DMS 273 treated with DMSO at 0.1 percent for 48 hours (cell line): ENCODE measurements at regions not wholly inside any gene's neighbourhood (a gene's known extent, or its start where the extent isn't known, plus 50 kb on each side); places are given as distances from the start of the nearest gene placed in this dataset.
"Not testable (repeated sequence)": the region's sequence is repeated elsewhere in the genome, so short reads cannot be mapped to it uniquely, and the experiment has no call there.

Experiments
- DNase-seq: peaks from one replicate; lab custom pipeline; 2025; lab: John Stamatoyannopoulos, UW

GRCh38 chr3:177249203-177249602, 51.9 kb upstream of the TBL1XR1 start:
- no peak for DNase-seq

- no peak for DNase-seq
Measured at GRCh38 chr3:177250151-177250550, 52.9 kb upstream of the TBL1XR1 start.

GRCh38 chr3:177251755-177252154, 54.5 kb upstream of the TBL1XR1 start:
- DNase-seq = no peak

- DNase-seq = no peak
Measured at GRCh38 chr3:177257006-177257405, 59.7 kb upstream of the TBL1XR1 start.

GRCh38 chr3:177257625-177258024, 60.3 kb upstream of the TBL1XR1 start:
- DNase-seq = no peak

GRCh38 chr3:177262396-177262795, 65.1 kb upstream of the TBL1XR1 start:
- DNase-seq = no peak

- no peak for DNase-seq
Measured at GRCh38 chr3:177263615-177264368, 66.5 kb upstream of the TBL1XR1 start.

- DNase-seq = not testable (repeated sequence)
Measured at GRCh38 chr3:177271811-177272501, 74.7 kb upstream of the TBL1XR1 start.

- DNase-seq = no peak
Measured at GRCh38 chr3:177278016-177278415, 80.7 kb upstream of the TBL1XR1 start.

GRCh38 chr3:177279118-177279815, 82.0 kb upstream of the TBL1XR1 start:
- no peak for DNase-seq

GRCh38 chr3:177281292-177282118, 84.2 kb upstream of the TBL1XR1 start:
- no peak for DNase-seq

- DNase-seq = peak; percentile 29
Measured at GRCh38 chr3:177282119-177282655, 84.9 kb upstream of the TBL1XR1 start.

GRCh38 chr3:177283983-177284382, 86.7 kb upstream of the TBL1XR1 start:
- no peak for DNase-seq

- peak; percentile 24 for DNase-seq
Measured at GRCh38 chr3:177284383-177284881, 87.2 kb upstream of the TBL1XR1 start.

- DNase-seq = no peak
Measured at GRCh38 chr3:177286034-177286433, 88.8 kb upstream of the TBL1XR1 start.

GRCh38 chr3:177287231-177287630, 89.9 kb upstream of the TBL1XR1 start:
- no peak for DNase-seq

GRCh38 chr3:177290633-177291032, 93.4 kb upstream of the TBL1XR1 start:
- no peak for DNase-seq

GRCh38 chr3:177294221-177294620, 96.9 kb upstream of the TBL1XR1 start:
- no peak for DNase-seq

GRCh38 chr3:177295116-177295515, 97.8 kb upstream of the TBL1XR1 start:
- no peak for DNase-seq

GRCh38 chr3:177299250-177299649, 102.0 kb upstream of the TBL1XR1 start:
- no peak for DNase-seq

GRCh38 chr3:177300039-177300833, 103.0 kb upstream of the TBL1XR1 start:
- no peak for DNase-seq
